ENCODE measurements at regions not wholly inside any gene's neighbourhood (a gene's known extent, or its start where the extent isn't known, plus 50 kb on each side); places are given as distances from the start of the nearest gene placed in this dataset.
"Not testable (repeated sequence)": the region's sequence is repeated elsewhere in the genome, so short reads cannot be mapped to it uniquely, and the experiment has no call there.

- H3K4me3 ChIP-seq (ENCODE audit: control insufficient read depth in 1 of 2, extremely low read depth in 1 of 2, low read length in 1 of 2) = peak overlapping the region; percentile 64 to 70
- Mint-ChIP-seq H3K27ac (peak overlapping the region; percentile 57 to 74), H3K4me1 (peaks cover 8 to 12% (median 10%) of the 10 kb centered on the region in 3 donors), H3K4me3 (peak overlapping the region; percentile 77 to 85 (median 78))
- H3K4me1 ChIP-seq (ENCODE audit: control insufficient read depth in 1 of 2, extremely low read depth in 1 of 2, insufficient read depth in 2 of 2, low read length in 2 of 2); H3K27me3 ChIP-seq (replicated peaks in 1 of 2; ENCODE audit: control insufficient read depth in 2 of 2, extremely low read depth in 1 of 2, insufficient read depth in 2 of 2, low read length in 1 of 2); H3K36me3 ChIP-seq (ENCODE audit: control insufficient read depth in 2 of 2, extremely low read depth in 1 of 2, insufficient read depth in 1 of 2, low read length in 1 of 2); H3K36me3 Mint-ChIP-seq; CTCF ChIA-PET; H3K27me3 Mint-ChIP-seq; DNase-seq; POLR2A ChIA-PET; H3K9me3 Mint-ChIP-seq; ATAC-seq (replicated peaks in 1 of 4); H3K9me3 ChIP-seq: not testable (repeated sequence)
- WGBS (ENCODE audit: insufficient coverage) = no CpG with 5 or more reads among the region's 7 CpGs
- H3K27ac ChIP-seq (ENCODE audit: low read length) = peak overlapping the region; percentile 60
Measured at GRCh38 chr3:195990841-195991174, 82.5 kb upstream of the TNK2 start.

- H3K27ac Mint-ChIP-seq = peak overlapping the region; percentile 57 to 74
- peaks cover 8 to 12% (median 10%) of the 10 kb centered on the region in 3 donors for H3K4me1 Mint-ChIP-seq
- H3K27me3 Mint-ChIP-seq; CTCF ChIA-PET; POLR2A ChIA-PET; H3K9me3 ChIP-seq; H3K9me3 Mint-ChIP-seq; H3K4me1 ChIP-seq (ENCODE audit: control insufficient read depth in 1 of 2, extremely low read depth in 1 of 2, insufficient read depth in 2 of 2, low read length in 2 of 2); H3K27me3 ChIP-seq (replicated peaks in 1 of 2; ENCODE audit: control insufficient read depth in 2 of 2, extremely low read depth in 1 of 2, insufficient read depth in 2 of 2, low read length in 1 of 2); H3K36me3 Mint-ChIP-seq; H3K36me3 ChIP-seq (ENCODE audit: control insufficient read depth in 2 of 2, extremely low read depth in 1 of 2, insufficient read depth in 1 of 2, low read length in 1 of 2): not testable (repeated sequence)
- peak overlapping the region; percentile 60 for H3K27ac ChIP-seq (ENCODE audit: low read length)
- H3K4me3 Mint-ChIP-seq = peak overlapping the region; percentile 77 to 85 (median 78)
- under 1% methylated on average over 69 of the region's 107 CpGs for WGBS (ENCODE audit: insufficient coverage)
- DNase-seq (peak; percentile 72 to 93 (median 84)), ATAC-seq (replicated peaks in 1 of 4) (peak; percentile 89 to 94 (median 94))
- peak overlapping the region; percentile 64 to 70 for H3K4me3 ChIP-seq (ENCODE audit: control insufficient read depth in 1 of 2, extremely low read depth in 1 of 2, low read length in 1 of 2)
Measured at GRCh38 chr3:195989921-195990840, 81.8 kb upstream of the TNK2 start.

DNA sequence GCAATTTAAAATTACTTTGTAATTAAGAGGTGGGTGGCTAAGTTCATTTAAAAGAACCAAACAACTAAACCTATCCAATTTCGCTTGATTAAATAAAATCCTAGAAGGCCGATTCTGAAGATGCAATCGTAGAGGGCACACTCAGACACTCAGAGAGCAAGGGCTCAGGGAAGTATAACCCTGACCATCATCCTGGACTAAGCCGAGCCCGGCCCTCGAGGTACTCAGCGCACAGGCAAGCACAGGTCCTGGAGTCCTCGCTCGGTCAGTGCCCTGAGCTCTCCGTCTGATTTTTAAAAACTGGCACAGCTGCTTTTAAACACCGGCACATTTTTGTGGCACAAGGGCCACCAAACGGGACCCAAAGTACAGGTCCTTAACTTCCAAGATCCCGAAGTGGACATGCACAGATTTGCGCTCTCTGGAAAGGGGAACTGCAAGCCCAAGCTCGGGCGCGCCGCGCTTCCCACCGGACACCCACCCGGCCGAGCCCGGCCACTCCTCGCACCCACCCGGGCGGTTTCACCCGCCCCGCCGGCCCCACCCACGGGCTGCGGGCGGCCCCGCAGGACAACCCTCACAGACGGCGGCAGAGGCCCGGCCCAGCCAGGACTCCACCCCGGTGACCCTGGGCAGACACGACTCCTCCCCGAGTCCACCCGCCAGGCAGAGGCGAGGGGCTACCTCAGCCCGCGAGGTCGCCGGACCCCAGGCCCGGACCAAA, 81.0 kb upstream of the TNK2 start:
- peak overlapping the region in 1 of 3 donors; percentile 37 for H3K4me3 Mint-ChIP-seq

DNA sequence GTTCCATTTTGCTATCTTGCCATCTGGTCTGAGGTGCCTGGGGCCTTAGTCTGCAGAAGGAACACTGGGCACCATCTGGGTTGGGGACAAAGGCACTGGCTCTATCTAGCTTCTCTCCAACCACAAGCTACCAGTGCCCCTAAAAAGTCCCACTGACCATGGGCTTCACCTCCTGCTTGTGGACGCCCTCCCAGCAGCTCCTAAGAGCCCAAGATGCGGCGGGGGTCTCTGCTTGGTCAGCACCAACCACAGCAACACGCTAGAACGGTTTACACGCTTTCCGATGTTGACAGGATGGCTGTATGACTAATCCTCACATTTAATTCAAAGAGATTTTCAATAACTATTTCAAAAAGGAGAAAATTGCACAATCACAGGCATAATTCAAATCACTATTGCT, 80.4 kb upstream of the TNK2 start:
- H3K9me3 ChIP-seq; H3K27me3 ChIP-seq (replicated peaks in 1 of 2; ENCODE audit: control insufficient read depth in 2 of 2, extremely low read depth in 1 of 2, insufficient read depth in 2 of 2, low read length in 1 of 2); H3K27ac ChIP-seq (ENCODE audit: low read length); H3K9me3 Mint-ChIP-seq; H3K4me1 ChIP-seq (ENCODE audit: control insufficient read depth in 1 of 2, extremely low read depth in 1 of 2, insufficient read depth in 2 of 2, low read length in 2 of 2); CTCF ChIA-PET; H3K27me3 Mint-ChIP-seq; DNase-seq; H3K36me3 ChIP-seq (ENCODE audit: control insufficient read depth in 2 of 2, extremely low read depth in 1 of 2, insufficient read depth in 1 of 2, low read length in 1 of 2); H3K36me3 Mint-ChIP-seq; H3K4me1 Mint-ChIP-seq; H3K4me3 ChIP-seq (ENCODE audit: control insufficient read depth in 1 of 2, extremely low read depth in 1 of 2, low read length in 1 of 2); ATAC-seq (replicated peaks in 1 of 4); POLR2A ChIA-PET; H3K27ac Mint-ChIP-seq: not testable (repeated sequence)
- H3K4me3 Mint-ChIP-seq = peak overlapping the region in 2 of 3 donors; percentile 37 to 54
- WGBS (ENCODE audit: insufficient coverage) = no CpG with 5 or more reads among the region's 7 CpGs

More for the DNA sequence above, 81.0 kb upstream of the TNK2 start:
- H3K27ac ChIP-seq (ENCODE audit: low read length); CTCF ChIA-PET; H3K27ac Mint-ChIP-seq; H3K4me1 ChIP-seq (ENCODE audit: control insufficient read depth in 1 of 2, extremely low read depth in 1 of 2, insufficient read depth in 2 of 2, low read length in 2 of 2); H3K36me3 ChIP-seq (ENCODE audit: control insufficient read depth in 2 of 2, extremely low read depth in 1 of 2, insufficient read depth in 1 of 2, low read length in 1 of 2); H3K9me3 ChIP-seq; H3K36me3 Mint-ChIP-seq; H3K27me3 ChIP-seq (replicated peaks in 1 of 2; ENCODE audit: control insufficient read depth in 2 of 2, extremely low read depth in 1 of 2, insufficient read depth in 2 of 2, low read length in 1 of 2); H3K27me3 Mint-ChIP-seq; H3K9me3 Mint-ChIP-seq; POLR2A ChIA-PET: not testable (repeated sequence)
- 0% methylated on average over 10 of the region's 46 CpGs for WGBS (ENCODE audit: insufficient coverage)
- peak overlapping the region in 1 of 2 donors; percentile 31 for H3K4me3 ChIP-seq (ENCODE audit: control insufficient read depth in 1 of 2, extremely low read depth in 1 of 2, low read length in 1 of 2)
- ATAC-seq (replicated peaks in 1 of 4) (peak; percentile 23 to 54 (median 32)), DNase-seq (peak in 7 of 35 experiments; percentile 8 to 30 (median 22))
- H3K4me1 Mint-ChIP-seq = peaks cover 7 to 11% (median 10%) of the 10 kb centered on the region in 3 donors

- POLR2A ChIA-PET; H3K4me3 Mint-ChIP-seq; H3K4me1 Mint-ChIP-seq; H3K27ac Mint-ChIP-seq; H3K27me3 ChIP-seq (replicated peaks in 1 of 2; ENCODE audit: control insufficient read depth in 2 of 2, extremely low read depth in 1 of 2, insufficient read depth in 2 of 2, low read length in 1 of 2); H3K4me3 ChIP-seq (ENCODE audit: control insufficient read depth in 1 of 2, extremely low read depth in 1 of 2, low read length in 1 of 2); H3K9me3 ChIP-seq; DNase-seq; H3K27ac ChIP-seq (ENCODE audit: low read length); CTCF ChIA-PET; H3K9me3 Mint-ChIP-seq; H3K36me3 ChIP-seq (ENCODE audit: control insufficient read depth in 2 of 2, extremely low read depth in 1 of 2, insufficient read depth in 1 of 2, low read length in 1 of 2); ATAC-seq (replicated peaks in 1 of 4); H3K27me3 Mint-ChIP-seq; H3K4me1 ChIP-seq (ENCODE audit: control insufficient read depth in 1 of 2, extremely low read depth in 1 of 2, insufficient read depth in 2 of 2, low read length in 2 of 2): not testable (repeated sequence)
- 100% methylated on average over 1 of the region's 8 CpGs for WGBS (ENCODE audit: insufficient coverage)
- peaks cover 11% of the 10 kb centered on the region for H3K36me3 Mint-ChIP-seq
Measured at GRCh38 chr3:195987001-195987400, 78.7 kb upstream of the TNK2 start.

DNA sequence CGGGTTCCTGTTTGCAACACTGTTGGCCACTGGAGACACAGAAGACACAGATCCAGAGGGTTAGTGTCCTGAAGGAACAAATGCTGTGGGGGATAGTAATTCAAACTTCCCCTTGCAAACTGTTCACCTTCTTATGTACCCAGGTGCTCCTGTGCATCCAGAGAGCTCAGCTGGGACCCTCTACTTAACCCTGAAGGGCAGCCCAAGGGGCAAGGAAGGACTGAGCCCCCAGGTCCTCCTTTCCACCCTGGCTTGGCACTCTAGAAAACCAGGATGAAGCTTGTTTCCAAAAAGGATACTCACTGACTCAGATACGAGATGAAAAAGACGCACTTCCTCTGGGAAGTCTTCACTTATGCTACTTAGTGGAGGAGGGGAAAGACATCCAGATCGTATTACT, 78.2 kb upstream of the TNK2 start:
- H3K9me3 ChIP-seq; H3K4me3 ChIP-seq (ENCODE audit: control insufficient read depth in 1 of 2, extremely low read depth in 1 of 2, low read length in 1 of 2); ATAC-seq (replicated peaks in 1 of 4); H3K9me3 Mint-ChIP-seq; H3K4me1 Mint-ChIP-seq; H3K4me3 Mint-ChIP-seq; H3K27me3 Mint-ChIP-seq; DNase-seq; CTCF ChIA-PET; H3K27ac Mint-ChIP-seq; POLR2A ChIA-PET; H3K4me1 ChIP-seq (ENCODE audit: control insufficient read depth in 1 of 2, extremely low read depth in 1 of 2, insufficient read depth in 2 of 2, low read length in 2 of 2); H3K27ac ChIP-seq (ENCODE audit: low read length); H3K27me3 ChIP-seq (replicated peaks in 1 of 2; ENCODE audit: control insufficient read depth in 2 of 2, extremely low read depth in 1 of 2, insufficient read depth in 2 of 2, low read length in 1 of 2): not testable (repeated sequence)
- peaks cover 11% of the 10 kb centered on the region for H3K36me3 Mint-ChIP-seq
- peaks cover 0 to 13% of the 10 kb centered on the region in 2 donors for H3K36me3 ChIP-seq (ENCODE audit: control insufficient read depth in 2 of 2, extremely low read depth in 1 of 2, insufficient read depth in 1 of 2, low read length in 1 of 2)
- no CpG with 5 or more reads among the region's 4 CpGs for WGBS (ENCODE audit: insufficient coverage)
